ENCODE measurements at regions not wholly inside any gene's neighbourhood (a gene's known extent, or its start where the extent isn't known, plus 50 kb on each side); places are given as distances from the start of the nearest gene placed in this dataset.
A peak's percentile ranks its signal among the peaks of the same experiment; 100 is the strongest.
"Not testable (repeated sequence)": the region's sequence is repeated elsewhere in the genome, so short reads cannot be mapped to it uniquely, and the experiment has no call there.

DNA sequence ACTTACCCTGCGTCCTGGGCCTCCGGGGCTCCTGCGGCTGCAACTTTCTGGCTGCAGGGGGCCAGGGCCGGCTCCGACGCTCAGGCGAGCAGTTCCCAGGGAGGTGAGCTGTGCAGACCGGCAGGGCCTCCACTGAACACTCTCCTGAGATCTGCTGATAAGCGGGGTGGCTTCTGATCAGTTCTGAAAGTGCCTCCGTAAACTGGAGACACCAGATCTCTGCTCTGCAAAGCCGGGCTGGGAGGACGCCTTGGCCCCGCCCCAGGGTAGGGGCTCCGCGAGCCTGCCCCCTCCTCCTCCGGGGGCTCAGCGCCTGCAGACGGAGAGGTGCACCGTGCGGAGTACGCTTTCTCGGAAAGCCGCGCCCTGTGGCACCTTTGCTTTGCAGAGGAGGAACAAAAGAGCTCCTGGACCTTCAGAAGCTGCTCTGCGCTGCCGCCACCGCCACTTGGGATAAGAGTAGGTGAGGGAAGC, 141.3 kb upstream of the VKORC1L1 start:
- DNase-seq (ENCODE audit: low read depth in 2 of 2): no peak

DNA sequence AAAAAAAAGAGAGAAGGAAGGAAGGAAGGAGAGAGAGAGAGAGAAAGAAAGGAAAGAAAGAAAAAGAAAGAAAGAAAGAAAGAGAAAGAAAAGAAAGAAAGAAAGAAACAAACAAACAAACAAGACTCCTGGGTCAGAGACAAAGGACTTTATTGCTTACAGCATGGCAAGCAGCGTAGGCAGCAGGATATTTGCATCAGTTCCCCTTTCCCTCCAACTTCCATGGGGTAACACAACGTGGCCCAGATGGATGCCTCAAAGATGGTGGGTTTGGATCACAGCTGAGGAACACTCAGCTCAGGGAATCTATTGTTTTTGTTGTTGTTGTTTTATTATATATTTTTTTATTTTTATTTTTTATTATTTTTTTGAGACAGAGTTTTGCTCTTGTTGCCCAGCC, 128.5 kb upstream of the VKORC1L1 start:
- no peak for DNase-seq (ENCODE audit: low read depth in 2 of 2)

DNA sequence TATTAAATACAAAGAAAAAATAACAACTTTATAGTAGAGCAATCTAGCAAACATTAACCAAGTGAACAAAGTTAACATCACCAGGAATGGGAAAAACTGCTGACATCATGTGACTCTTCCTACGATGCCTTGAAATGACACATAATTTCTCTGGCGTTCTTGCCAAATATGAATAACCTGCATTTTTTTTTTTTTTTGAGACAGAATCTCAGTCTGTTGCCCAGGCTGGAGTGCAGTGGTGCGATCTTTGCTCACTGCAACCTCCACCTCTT, 126.5 kb upstream of the VKORC1L1 start:
- DNase-seq (ENCODE audit: low read depth in 2 of 2): no peak

DNA sequence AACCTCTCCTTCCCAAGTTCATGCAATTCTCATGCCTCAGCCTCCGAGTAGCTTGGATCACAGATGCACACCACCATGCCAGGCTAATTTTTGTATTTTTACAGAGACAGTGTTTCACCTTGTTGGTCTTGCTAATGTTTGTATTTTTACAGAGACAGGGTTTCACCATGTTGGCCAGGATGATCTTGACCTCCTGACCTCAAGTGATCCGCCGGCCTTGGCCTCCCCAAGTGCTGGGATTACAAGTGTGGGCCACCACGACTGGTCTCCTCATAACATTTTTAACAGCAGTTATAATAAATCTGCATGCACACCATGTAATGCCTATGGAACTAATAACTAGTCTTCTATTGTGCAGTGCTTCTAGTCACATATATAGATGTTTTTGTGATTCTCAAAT, 123.8 kb upstream of the VKORC1L1 start:
- DNase-seq (ENCODE audit: low read depth in 2 of 2): no peak

DNA sequence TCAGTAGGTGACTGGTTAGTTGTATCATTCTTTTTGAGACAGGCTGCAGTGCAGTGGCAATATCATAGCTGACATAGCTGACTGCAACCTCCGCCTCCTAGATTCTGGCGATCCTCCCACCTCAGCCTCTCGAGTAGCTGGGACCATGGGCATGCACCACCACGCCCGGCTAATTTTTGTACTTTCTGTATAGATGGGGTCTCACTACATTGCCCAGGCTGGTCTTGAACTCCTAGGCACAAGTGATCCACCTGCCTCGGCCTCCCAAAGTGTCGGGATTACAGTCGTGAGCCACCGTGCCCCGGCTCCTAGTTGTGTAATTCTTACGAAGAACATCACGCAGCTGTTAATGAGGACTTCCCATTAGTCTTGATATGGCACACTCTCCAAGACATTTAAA, 123.4 kb upstream of the VKORC1L1 start:
- no peak for DNase-seq (ENCODE audit: low read depth in 2 of 2)

DNA sequence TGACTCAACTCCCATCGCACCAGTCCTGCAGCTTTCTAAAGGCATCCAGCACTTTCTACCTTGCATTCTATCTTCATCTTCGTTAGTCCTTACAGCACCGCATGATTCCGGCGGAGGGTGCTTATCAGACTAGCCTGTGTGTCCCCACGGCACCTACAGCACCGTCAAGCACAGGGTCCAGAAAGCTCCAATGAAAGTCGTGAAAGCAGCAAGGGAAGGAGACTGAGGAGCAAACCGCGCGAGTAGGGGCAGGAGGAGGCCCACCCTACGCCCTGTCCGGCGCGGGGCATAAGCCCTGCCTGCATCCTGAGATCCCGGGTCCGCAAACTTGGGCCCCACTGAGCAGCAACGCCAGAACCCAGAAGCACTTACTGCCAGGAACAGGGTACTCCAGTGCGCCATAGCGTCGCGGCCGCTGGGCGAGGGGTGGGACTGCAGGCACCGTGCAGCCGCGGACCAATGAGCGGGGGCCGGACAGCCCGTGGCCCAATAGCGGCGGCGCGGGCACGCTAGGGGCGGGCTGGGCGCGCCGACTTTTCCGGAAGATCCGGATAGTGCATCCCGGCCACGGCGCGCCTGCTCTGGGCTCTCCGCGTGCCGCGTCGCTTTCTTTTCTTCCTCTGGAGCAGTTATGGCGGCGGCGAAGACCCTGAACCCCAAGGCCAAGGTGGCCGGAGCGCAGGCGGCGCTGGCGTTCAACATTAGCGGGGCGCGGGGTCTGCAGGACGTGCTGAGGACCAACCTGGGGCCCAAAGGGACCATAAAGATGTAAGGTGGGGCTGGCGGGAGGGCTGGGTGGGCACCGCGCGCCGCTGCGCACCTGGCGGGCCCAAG, 122.1 kb upstream of the VKORC1L1 start:
- DNase-seq (ENCODE audit: low read depth in 2 of 2): peak; percentile 72 to 79

DNA sequence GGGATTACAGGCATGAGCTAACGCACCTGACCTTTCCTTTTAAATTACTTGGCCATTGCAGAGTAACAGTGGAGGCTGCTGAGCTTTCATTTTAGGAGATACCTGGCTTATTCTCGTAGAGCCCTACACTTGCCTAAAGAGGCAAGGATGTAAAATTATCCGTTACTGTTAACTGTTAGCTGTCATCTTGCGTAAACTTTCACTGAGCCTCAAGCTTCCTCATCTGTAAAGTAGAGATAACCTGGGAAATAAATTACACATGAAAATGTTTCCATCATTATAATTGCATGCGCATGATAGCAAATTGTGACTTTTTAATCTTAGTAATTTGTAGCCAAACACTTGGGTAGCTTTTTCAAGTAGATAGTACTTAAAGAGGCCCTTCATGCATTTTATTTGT, 118.8 kb upstream of the VKORC1L1 start:
- DNase-seq (ENCODE audit: low read depth in 2 of 2): not testable (repeated sequence)

DNA sequence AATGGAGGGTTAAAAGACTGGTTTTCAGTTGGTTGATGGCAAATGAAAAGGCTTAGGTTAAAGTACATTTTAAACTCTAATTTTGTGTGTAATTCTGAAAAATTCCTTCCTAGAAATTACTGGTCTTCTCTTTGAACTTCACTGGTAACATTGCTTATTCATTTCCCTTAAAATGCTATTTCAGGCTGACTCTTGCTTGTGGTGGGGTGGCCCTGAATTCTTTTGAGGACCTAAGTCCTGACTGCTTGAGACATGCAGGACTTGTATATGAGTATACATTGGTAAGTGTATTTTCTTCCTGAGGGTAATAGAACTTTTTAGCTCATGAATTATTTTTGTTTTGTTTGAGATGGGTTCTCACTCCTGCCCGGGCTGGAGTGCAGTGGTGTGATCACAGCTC, 113.9 kb upstream of the VKORC1L1 start:
- DNase-seq (ENCODE audit: low read depth in 2 of 2): not testable (repeated sequence)

DNA sequence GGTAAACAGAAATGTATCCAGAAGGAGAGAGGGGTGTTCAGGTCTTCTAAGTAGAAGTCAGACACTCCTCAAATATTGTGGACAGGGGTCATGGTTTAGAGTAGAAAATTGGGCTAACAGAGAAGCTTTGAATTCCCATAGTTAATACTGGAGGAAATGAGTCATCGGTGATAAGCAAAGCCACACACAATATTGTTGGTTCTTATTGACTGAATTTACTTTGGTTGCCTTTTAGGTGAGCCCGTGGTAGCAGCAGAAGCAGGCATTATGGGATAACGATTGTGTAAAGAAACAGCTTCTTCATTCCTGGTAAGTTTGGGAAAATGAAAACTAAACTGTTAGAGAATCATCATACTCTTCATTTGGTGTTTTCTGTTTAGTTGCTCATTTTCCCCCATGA, 110.2 kb upstream of the VKORC1L1 start:
- DNase-seq (ENCODE audit: low read depth in 2 of 2): not testable (repeated sequence)

DNA sequence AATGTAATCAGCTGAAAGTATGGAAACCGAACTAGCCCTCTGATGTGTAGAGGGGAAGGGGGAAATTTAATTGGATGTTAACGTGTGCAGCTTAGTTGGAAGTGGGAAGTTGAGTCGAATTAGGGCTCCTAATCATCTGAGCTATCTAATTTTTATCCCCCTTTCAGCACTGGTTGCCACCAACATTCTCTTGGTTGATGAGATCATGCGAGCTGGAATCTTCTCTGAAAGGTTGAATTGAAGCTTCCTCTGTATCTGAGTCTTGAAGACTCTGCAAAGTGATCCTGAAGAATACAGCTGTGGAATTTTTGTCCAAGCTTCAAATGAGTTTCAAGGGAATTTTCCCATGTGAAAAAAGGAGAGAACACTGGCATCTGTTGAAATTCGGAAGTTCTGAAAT, 109.8 kb upstream of the VKORC1L1 start:
- not testable (repeated sequence) for DNase-seq (ENCODE audit: low read depth in 2 of 2)

DNA sequence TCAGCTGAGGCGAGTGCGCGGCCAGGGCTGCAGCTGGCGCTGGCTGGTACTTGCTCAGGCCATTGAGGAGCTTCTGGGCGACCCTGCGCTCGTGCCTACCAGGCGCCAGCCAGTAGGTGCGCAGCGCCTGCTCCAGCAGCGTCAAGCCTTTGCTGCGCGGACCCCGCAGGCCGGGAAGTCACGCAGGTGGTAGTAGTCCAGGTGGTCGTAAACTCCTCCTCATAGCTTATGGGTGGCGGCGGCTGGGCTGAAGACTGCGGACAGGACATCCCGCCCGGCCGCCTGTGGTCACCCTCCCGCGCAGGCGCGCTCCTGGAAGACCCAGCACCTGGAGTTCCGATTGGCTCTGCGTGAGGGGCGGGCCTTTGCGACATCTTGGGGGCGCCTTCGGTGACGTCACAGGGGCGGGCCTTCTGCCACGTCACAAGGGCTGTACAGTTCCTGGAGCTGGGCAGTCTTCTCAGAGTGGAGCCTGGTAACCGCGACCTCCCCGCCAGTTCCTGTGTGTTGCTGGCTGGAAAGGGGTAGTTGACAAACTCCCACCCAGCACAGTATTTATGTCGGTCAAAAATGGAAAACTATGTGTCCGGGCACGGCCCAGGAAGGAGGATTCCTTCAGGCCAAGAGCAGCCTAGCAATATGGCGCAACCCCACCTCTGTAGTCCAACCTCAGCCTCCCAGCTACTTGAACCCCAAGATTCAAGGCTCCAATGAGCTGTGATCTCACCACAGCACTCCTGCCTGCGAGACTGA, 102.2 kb upstream of the VKORC1L1 start:
- DNase-seq (ENCODE audit: low read depth in 2 of 2): peak; percentile 89 to 92

DNA sequence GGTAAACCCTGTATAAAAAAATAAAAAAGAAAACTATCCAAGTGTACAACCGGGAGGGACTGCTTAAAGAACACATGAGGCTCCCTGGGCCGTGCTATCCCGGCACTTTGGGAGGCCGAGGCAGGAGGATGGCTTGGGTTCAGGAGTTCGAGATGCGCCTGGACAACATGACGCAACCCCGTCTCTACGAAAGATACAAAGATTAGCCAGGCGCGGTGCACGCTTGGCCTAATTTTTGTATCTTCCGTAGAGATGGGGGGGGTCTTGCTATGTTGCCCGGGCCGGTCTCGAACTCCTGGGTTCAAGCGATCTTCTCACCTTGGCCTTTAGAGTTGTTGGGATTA, 101.7 kb upstream of the VKORC1L1 start:
- DNase-seq (ENCODE audit: low read depth in 2 of 2): not testable (repeated sequence)

DNA sequence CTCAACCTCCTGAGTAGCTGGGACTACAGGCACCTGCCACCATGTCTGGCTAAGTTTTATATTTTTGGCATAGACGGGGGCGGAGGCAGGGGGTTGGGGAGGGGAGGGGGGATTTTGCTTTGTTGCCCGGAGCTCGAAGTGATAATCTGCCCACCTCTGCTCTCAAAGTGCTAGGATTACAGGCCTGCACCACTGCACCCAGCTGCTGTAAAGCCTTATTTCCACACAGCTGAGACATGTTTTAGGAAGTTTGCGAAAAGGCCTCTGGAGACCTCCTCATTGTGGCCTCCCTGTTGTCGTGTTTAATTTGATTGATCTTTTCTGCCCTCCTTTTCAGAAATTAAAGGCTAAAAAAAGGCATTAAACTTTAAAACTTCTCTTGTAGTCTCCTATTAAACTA, 96.2 kb upstream of the VKORC1L1 start:
- DNase-seq (ENCODE audit: low read depth in 2 of 2): not testable (repeated sequence)

DNA sequence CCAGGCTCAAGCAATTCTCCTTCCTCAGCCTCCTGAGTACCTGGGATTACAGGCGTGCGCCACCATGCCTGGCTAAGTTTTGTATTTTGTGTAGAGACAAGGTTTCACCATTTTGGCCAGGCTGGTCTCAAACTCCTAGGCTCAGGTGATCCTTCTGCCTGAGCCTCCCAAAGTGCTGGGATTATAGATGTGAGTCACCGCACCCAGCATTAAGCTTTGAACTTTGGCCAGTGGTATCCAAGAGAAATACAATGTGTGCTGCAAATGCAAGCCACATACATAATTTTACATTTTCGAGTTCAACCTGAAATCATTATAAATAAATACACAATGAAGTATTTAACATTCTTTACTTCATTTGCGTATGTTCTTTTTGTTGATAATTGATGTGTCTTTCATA, 82.9 kb upstream of the VKORC1L1 start:
- DNase-seq (ENCODE audit: low read depth in 2 of 2): not testable (repeated sequence)

DNA sequence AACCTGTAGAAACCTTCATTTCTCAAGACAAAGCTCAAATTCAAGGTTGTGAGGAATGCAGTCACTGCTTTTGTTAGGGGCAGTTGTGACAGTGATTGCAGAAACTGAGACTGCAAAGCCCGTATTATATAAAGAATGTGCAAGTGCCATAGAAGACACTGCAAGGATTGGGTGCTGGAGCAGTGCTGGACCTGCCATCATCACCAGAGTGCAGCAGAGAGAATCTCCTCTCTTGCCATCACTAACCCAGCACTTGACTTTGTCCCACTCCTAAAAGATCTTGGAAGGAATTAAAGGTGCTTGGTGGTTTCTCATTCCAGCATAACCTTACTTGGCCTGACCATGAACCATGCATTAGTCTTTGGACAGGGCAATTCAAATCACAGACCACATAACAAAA, 81.1 kb upstream of the VKORC1L1 start:
- not testable (repeated sequence) for DNase-seq (ENCODE audit: low read depth in 2 of 2)

DNA sequence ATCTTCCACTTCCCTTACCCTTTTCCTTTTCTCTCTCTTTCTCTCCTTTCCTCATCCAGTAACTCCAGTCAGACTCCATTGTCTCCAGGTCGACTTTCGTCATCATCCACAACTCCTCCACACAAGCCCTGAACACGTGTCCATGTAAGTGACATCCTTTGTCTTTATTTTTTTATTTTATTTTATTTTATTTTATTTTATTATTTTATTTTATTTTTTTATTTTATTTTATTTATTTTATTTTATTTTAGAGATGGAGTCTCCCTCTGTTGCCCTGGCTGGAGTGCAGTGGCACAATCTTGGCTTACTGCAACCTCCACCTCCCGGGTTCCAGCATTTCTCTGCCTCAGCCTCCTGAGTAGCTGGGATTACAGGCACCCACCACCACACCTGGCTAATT, 80.1 kb upstream of the VKORC1L1 start:
- DNase-seq (ENCODE audit: low read depth in 2 of 2): not testable (repeated sequence)

DNA sequence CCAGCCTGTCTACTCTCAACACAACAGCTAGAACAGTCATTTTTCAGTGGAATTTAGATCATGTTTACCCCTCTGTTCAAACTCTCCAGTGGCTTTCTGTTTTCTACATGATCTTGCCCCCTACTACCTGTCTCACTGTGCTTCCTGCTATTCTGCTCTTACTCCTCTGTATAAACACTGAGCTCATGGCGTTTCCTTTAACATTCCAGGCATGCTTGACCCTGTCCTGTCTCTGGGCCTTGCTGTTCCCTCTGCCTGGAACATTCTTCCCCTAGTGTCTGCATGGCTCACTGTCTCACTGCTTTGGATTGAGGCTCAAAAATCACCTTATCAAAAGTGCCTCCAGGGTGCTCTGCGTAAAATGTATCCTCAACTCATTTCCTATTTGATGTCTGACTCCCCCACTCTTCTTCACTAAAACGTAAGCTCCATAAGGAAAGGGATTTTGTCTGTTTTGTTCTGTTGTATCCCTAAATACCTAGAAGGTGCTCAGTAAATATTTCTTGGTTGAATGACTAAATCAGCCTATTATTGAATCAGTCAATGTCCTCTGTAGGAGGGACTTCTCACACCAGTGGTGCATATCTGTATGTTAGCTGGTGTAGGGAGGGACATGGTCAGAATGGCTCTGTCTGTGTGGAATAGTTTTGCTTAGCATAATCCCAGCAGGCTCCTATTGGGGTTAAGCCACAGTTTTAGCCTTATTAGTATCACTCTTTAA, 78.0 kb upstream of the VKORC1L1 start:
- not testable (repeated sequence) for DNase-seq (ENCODE audit: low read depth in 2 of 2)

DNA sequence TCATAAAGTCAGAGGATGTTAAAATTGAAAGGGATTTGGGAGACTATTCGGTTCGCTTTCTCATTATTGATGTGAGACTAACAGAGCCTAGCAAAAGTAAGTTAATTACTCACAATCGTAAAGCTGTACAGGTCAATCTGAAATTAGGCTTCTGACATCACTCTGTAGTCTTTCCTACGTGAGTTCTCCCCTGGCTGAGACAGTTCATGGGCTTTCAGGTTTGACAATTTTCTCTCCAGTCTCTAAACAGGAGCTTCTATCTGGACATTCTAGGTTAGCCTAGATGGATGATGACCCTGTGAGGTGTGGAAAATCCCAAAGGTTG, 77.5 kb upstream of the VKORC1L1 start:
- not testable (repeated sequence) for DNase-seq (ENCODE audit: low read depth in 2 of 2)

DNA sequence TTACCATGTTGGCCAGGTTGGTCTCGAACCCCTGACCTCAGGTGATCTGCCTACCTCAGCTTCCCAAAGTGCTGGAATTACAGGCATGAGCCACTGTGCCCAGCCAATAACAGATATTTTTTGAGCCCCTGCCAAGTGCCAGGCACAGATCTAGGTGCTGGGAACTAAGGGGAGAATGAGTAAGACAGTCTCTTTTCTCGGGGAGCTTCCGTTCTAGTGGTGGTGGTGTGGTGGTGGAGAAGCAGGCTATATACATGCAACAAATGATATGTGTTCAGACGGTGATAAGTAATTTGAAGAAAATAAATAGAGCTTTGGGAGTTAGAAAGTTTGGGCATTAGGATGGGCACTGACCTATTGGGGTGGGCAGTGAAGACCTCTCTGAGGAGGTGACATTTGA, 76.7 kb upstream of the VKORC1L1 start:
- DNase-seq (ENCODE audit: low read depth in 2 of 2): no peak

DNA sequence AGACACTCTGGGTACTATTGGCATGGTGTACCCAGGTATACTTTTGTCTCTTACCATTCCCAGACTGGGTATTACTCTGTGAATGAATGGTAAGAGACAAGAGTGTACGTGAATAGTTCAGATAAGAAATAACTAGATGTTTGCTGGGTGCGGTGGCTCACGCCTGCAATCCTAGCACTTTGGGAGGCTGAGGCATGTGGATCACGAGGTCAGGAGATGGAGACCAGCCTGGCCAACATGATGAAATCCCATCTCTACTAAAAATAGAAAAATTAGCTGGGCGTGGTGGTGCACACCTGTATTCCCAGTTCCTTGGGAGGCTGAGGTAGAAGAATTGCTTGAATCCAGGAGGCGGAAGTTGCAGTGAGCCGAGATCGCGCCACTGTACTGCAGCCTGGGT, 75.8 kb upstream of the VKORC1L1 start:
- not testable (repeated sequence) for DNase-seq (ENCODE audit: low read depth in 2 of 2)

DNA sequence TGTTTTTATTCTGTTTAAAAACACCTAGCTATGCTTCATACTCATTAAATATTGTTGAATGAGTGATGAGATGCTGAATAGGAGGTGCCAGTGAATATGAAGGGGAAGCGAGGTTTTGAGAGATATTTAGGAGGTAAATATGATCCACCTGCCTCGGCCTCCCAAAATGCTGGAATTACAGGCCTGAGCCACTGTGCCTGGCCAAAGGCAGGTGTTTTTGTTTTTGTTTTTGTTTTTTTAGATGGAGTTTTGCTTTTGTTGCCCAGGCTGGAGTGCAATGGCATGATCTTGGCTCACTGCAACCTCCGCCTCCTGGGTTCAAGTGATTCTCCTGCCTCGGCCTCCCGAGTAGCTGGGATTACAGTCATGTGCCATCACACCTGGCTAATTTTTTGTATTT, 75.3 kb upstream of the VKORC1L1 start:
- DNase-seq (ENCODE audit: low read depth in 2 of 2): not testable (repeated sequence)

DNA sequence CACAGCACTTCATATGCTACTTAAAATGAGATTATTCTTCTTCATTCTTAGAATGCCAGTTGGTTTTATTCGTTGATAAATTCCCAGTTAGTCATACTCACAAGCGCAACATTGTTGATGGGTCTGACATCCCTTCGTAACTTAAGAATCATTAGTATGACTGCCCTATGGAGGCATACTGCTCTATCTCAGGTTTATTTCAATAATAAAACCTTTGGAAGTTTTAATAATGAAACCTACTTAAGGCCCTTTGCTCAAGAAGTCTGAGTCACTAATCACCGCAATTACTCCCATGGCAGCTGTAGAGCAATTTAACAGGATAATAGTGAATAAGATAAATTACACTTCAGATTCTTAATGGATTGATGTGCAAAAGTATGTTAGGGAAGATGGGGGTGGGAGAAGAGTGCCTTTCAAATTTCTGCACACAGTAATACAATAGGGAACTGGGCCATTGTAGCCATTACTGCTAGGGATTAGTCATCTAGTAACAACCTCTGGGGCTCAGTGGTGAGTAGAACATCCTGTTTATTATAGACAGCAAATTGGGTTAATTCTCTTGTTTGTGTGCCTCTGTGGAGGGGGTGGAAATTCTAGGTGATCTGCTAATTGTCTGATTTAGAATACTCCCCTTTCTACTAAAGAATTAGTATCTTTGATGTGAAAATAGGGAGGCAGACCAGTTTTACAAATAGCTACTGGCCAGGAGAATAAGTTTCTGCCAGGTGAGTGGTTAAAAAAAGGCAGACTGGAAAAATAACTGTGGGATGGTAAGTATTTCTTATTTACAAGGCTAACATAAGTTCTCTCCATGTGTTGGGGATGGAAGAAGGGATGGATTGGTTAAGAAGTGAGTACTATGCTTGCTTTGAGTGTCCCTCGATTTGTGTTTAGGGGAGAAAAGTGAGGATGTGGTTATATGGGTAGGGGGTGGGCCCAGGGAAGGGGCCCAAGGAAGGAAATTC, 74.5 kb upstream of the VKORC1L1 start:
- DNase-seq (ENCODE audit: low read depth in 2 of 2): no peak
